ENCODE measurements at regions not wholly inside any gene's neighbourhood (a gene's known extent, or its start where the extent isn't known, plus 50 kb on each side); places are given as distances from the start of the nearest gene placed in this dataset.

- TF ChIP-seq EZH2phosphoT487 (IDR thresholded peaks at IDR 0.05; ENCODE audit: low read depth) (no peak), CTCF (IDR thresholded peaks at IDR 0.05; ENCODE audit: low read depth, low read length) (no peak)
- no peak overlapping the region for H3K9ac ChIP-seq (ENCODE audit: low read length)
- H3K9me3 ChIP-seq (ENCODE audit: insufficient read depth, low read length): no peaks in the 10 kb centered on the region
- no peak overlapping the region for H3K27ac ChIP-seq (ENCODE audit: low read length)
- no peaks in the 10 kb centered on the region for H3K79me2 ChIP-seq (ENCODE audit: low read length)
- peaks cover 2% of the 10 kb centered on the region; the same call in 1 of the 2 replicates for H3K27me3 ChIP-seq (ENCODE audit: low read depth, low read length)
- no peaks in the 10 kb centered on the region for H4K20me1 ChIP-seq (ENCODE audit: insufficient read depth, low read length)
- H3K4me1 ChIP-seq (ENCODE audit: low read length): peaks cover 19% of the 10 kb centered on the region
- no peak overlapping the region for H3K4me2 ChIP-seq (ENCODE audit: low read length)
- no peak overlapping the region for H3K4me3 ChIP-seq (ENCODE audit: low read length)
- no peak overlapping the region for H2AFZ ChIP-seq (ENCODE audit: low read depth, low read length)
- no peaks in the 10 kb centered on the region for H3K36me3 ChIP-seq (replicated peaks; ENCODE audit: low read depth, low read length)
Observed at GRCh38 chr20:19077370-19078220, 134.8 kb upstream of the SLC24A3 start.

GRCh38 chr20:19078448-19079373, 133.7 kb upstream of the SLC24A3 start:
- Histone ChIP-seq H2AFZ (ENCODE audit: low read depth, low read length) (no peak overlapping the region), H3K4me2 (ENCODE audit: low read length) (no peak overlapping the region), H4K20me1 (ENCODE audit: insufficient read depth, low read length) (no peaks in the 10 kb centered on the region), H3K4me3 (ENCODE audit: low read length) (no peak overlapping the region), H3K9ac (ENCODE audit: low read length) (no peak overlapping the region), H3K27me3 (ENCODE audit: low read depth, low read length) (peaks cover 2% of the 10 kb centered on the region; the same call in 1 of the 2 replicates), H3K36me3 (replicated peaks; ENCODE audit: low read depth, low read length) (no peaks in the 10 kb centered on the region), H3K4me1 (ENCODE audit: low read length) (peaks cover 18% of the 10 kb centered on the region), H3K9me3 (ENCODE audit: insufficient read depth, low read length) (no peaks in the 10 kb centered on the region), H3K27ac (ENCODE audit: low read length) (no peak overlapping the region), H3K79me2 (ENCODE audit: low read length) (no peaks in the 10 kb centered on the region)
- TF ChIP-seq EZH2phosphoT487 (IDR thresholded peaks at IDR 0.05; ENCODE audit: low read depth) (no peak), CTCF (IDR thresholded peaks at IDR 0.05; ENCODE audit: low read depth, low read length) (no peak)

- Histone ChIP-seq H3K9ac (ENCODE audit: low read length) (no peak overlapping the region), H3K4me1 (ENCODE audit: low read length) (peaks cover 8% of the 10 kb centered on the region), H3K27ac (ENCODE audit: low read length) (no peak overlapping the region), H3K79me2 (ENCODE audit: low read length) (no peaks in the 10 kb centered on the region), H4K20me1 (ENCODE audit: insufficient read depth, low read length) (no peaks in the 10 kb centered on the region), H3K36me3 (replicated peaks; ENCODE audit: low read depth, low read length) (no peaks in the 10 kb centered on the region), H3K9me3 (ENCODE audit: insufficient read depth, low read length) (no peaks in the 10 kb centered on the region), H2AFZ (ENCODE audit: low read depth, low read length) (no peak overlapping the region), H3K4me3 (ENCODE audit: low read length) (no peak overlapping the region), H3K4me2 (ENCODE audit: low read length) (no peak overlapping the region), H3K27me3 (ENCODE audit: low read depth, low read length) (no peaks in the 10 kb centered on the region)
- TF ChIP-seq EZH2phosphoT487 (IDR thresholded peaks at IDR 0.05; ENCODE audit: low read depth) (no peak), CTCF (IDR thresholded peaks at IDR 0.05; ENCODE audit: low read depth, low read length) (no peak)
Observed at GRCh38 chr20:19079536-19080299, 132.7 kb upstream of the SLC24A3 start.

All from OCI-LY3 (cell line).